AG04450 (cell line): ENCODE measurements at regions not wholly inside any gene's neighbourhood (a gene's known extent, or its start where the extent isn't known, plus 50 kb on each side); places are given as distances from the start of the nearest gene placed in this dataset.
A peak's percentile ranks its signal among the peaks of the same experiment; 100 is the strongest.

Experiments
- CTCF ChIA-PET: fragments of 300-600, 350-600 bp; formaldehyde crosslinking; extraction: SDS; loops from one replicate; lab custom pipeline; 2022; ENCODE audit warnings: antibody characterized with exemption, inconsistent platforms; lab: Charles Lee
- POLR2A ChIA-PET: fragments of 350-600 bp; formaldehyde crosslinking; extraction: SDS; loops from one replicate; lab custom pipeline; 2021; ENCODE audit warnings: antibody characterized with exemption, inconsistent platforms; lab: Yijun Ruan, JAX
- DNase-seq: peaks from one replicate; pipeline ENCODE4 v3.0.0-alpha.2; 2011; ENCODE audit warnings: low read depth, low spot score
- H3K27ac ChIP-seq: one replicate; pipeline ENCODE4 v1.5.1; 2012; ENCODE audit warnings: low read depth, low read length, control low read depth
- H3K27me3 ChIP-seq: one replicate; pipeline ENCODE4 v1.6.0; 2012; ENCODE audit warnings: low read length; ENCODE audit not compliant: control insufficient read depth, insufficient read depth
- H3K4me3 ChIP-seq: 2 replicates; pipeline ENCODE4 v1.5.1; 2011; ENCODE audit warnings: mild to moderate bottlenecking, low read depth, low read length, control low read depth
- H3K9me3 ChIP-seq: 2 replicates; pipeline ENCODE4 v1.5.1; 2012; ENCODE audit warnings: low read length; ENCODE audit not compliant: control insufficient read depth, insufficient read depth
- CTCF ChIP-seq: IDR thresholded peaks from 2 replicates; pipeline ENCODE4 v1.5.1; 2011; ENCODE audit warnings: low read depth, low read length, control low read depth, inconsistent platforms

DNA sequence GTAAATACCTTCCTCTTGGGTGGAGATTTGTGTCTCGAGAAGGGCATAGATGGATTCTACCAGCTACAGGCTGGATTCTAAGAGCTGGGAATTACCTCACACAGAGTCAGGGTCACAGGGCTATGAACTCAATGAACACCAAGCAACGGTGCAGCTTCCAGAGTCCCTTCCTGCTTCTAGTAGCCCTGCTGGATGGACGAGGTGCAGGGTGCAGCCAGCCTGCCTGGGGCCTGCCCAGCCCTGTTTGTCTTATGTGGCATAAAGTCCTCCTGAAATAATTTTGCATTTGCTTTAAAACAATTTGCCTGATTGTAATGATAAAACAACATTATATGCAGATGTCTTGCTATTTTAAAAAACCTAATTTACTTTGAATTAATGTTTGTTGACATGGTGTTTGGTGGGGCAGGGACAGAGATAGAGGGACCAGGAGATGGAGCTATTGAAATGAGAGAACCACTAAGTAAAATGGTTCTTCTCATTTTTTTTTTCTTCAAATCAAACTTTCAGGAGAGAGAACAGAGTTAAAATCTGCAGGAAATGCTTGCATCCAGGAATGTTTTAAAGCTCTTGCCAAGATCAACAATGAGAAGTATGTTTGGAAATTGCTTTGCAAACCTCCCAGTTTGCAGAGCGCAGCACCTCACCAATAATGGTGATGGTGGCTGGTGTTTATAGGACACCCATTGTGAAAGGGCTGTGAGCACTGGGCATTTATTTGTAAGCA is 305.4 kb upstream of the PODXL start:
- CTCF ChIA-PET = interaction anchor here (0.8 kb wide), 1 partner anchor 390 kb away, joined by 3 read pairs; no protein-coding TSS in a partner anchor

DNA sequence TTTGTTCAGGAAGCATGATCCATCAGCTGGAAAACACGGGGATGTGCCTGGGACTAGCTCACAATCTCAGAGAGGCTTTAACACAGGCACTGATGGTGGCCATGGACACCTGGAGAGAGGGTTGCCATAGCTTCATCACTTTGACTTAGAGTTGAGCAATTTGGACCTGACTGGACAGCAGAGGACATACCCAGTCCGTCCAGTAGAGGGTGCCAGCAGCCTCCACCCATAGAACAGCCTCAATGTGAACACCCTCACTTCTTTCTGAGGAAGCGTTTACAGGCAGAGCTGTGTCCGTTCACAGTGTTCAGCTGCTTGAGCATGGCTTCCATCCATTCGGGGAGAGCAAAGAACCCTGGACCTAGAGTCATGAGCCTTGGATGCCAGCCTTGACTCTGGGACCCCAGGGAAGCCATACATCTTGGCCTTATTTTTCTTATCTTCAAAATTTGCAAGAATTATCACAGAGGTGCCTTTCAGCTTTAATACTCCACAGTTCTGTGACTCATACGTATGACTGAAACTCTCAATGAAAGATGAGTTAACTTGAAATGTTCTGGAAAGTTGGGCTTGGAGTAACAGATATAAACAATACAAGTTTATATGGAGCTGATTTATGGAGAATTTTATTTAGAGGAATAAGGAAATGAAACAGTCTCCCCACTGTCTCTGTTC is 302.9 kb upstream of the PODXL start:
- Histone ChIP-seq H3K9me3 (no peaks in the 10 kb centered on the region), H3K27ac (no peak overlapping the region), H3K4me3 (no peak overlapping the region; the same call in 1 of the 2 replicates), H3K27me3 (no peaks in the 10 kb centered on the region)
- CTCF ChIA-PET = interaction anchor here (0.5 to 3.2 kb wide), 35 partner anchors 9 to 801 kb away, joined by 3 to 38 read pairs (median 4); no protein-coding TSS in a partner anchor
- peak; percentile 94 for TF ChIP-seq CTCF
- POLR2A ChIA-PET = no interaction called here
- DNase-seq = peak; percentile 26

More for the DNA sequence above, 305.4 kb upstream of the PODXL start:
- no peak overlapping the region for H3K4me3 ChIP-seq
- no peaks in the 10 kb centered on the region for H3K9me3 ChIP-seq
- H3K27ac ChIP-seq = no peak overlapping the region
- no peak for DNase-seq
- H3K27me3 ChIP-seq = no peaks in the 10 kb centered on the region
- TF ChIP-seq CTCF = no peak
- POLR2A ChIA-PET = no interaction called here

DNA sequence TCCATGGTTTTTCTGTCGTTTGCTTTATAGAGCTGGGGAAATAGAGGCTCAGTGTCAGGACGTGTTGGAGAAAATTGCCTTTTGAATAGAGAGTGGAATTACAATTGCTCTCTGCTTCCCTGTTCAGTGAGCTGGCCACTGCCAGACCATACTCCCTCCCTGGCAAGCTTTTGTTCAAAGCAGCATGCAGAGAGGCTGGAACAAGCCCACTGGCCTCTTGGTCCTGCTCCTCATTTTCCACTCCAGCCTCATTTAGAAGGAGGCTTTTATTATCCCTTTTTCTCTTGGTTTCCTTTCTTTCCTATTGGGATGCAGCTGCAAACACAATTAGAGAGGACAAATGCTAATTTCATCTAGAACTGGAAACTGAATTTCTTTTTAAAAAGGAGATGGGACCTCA is 302.2 kb upstream of the PODXL start:
- TF ChIP-seq CTCF = no peak
- Histone ChIP-seq H3K27ac (no peak overlapping the region), H3K4me3 (no peak overlapping the region), H3K27me3 (no peaks in the 10 kb centered on the region), H3K9me3 (no peaks in the 10 kb centered on the region)
- DNase-seq = no peak
- ChIA-PET CTCF (interaction anchor here (0.6 to 3.2 kb wide), 24 partner anchors 8 to 722 kb away, joined by 3 to 38 read pairs (median 5); no protein-coding TSS in a partner anchor), POLR2A (no interaction called here)

- Histone ChIP-seq H3K27ac (no peak overlapping the region), H3K9me3 (no peaks in the 10 kb centered on the region), H3K27me3 (no peaks in the 10 kb centered on the region), H3K4me3 (no peak overlapping the region)
- POLR2A ChIA-PET = no interaction called here
- DNase-seq = no peak
- no peak for TF ChIP-seq CTCF
- CTCF ChIA-PET = interaction anchor here (3.0 kb wide), 1 partner anchor 10 kb away, joined by 15 read pairs; no protein-coding TSS in a partner anchor
Observed at GRCh38 chr7:131849472-131849871, 293.0 kb upstream of the PODXL start.

DNA sequence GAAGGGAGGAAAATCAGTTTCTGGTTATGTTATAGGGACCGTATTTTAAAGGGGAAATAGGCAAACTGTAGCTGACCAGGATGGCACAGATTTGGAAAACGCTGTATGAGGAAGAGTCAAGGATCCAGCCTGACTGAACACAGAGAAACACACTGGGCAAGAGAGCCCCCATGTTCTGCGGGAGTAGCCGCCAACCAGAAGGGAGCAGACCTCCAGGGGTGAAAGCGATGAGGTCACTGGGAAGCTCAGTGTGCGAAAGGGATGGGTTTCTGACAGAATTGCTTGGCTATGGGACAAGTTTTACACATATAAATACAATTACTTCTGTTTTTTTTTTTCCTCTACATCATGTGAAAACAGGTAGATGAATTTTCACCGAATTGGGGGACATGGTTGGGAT is 291.6 kb upstream of the PODXL start:
- TF ChIP-seq CTCF = no peak
- no peak for DNase-seq
- CTCF ChIA-PET = interaction anchor here (3.0 kb wide), 1 partner anchor 11 kb away, joined by 15 read pairs; no protein-coding TSS in a partner anchor
- Histone ChIP-seq H3K27ac (no peak overlapping the region), H3K9me3 (no peaks in the 10 kb centered on the region), H3K27me3 (peaks cover 2% of the 10 kb centered on the region), H3K4me3 (no peak overlapping the region)
- POLR2A ChIA-PET = no interaction called here
